ENCODE measurements at regions not wholly inside any gene's neighbourhood (a gene's known extent, or its start where the extent isn't known, plus 50 kb on each side); places are given as distances from the start of the nearest gene placed in this dataset.
A peak's percentile ranks its signal among the peaks of the same experiment; 100 is the strongest.

GRCh38 chr10:33569702-33570101 lies 235.2 kb upstream of the NRP1 start:
- no peak overlapping the region for H3K4me3 ChIP-seq (ENCODE audit: low read length)
- DNase-seq (ENCODE audit: low read depth) = no peak
- TF ChIP-seq, protein P1, sequence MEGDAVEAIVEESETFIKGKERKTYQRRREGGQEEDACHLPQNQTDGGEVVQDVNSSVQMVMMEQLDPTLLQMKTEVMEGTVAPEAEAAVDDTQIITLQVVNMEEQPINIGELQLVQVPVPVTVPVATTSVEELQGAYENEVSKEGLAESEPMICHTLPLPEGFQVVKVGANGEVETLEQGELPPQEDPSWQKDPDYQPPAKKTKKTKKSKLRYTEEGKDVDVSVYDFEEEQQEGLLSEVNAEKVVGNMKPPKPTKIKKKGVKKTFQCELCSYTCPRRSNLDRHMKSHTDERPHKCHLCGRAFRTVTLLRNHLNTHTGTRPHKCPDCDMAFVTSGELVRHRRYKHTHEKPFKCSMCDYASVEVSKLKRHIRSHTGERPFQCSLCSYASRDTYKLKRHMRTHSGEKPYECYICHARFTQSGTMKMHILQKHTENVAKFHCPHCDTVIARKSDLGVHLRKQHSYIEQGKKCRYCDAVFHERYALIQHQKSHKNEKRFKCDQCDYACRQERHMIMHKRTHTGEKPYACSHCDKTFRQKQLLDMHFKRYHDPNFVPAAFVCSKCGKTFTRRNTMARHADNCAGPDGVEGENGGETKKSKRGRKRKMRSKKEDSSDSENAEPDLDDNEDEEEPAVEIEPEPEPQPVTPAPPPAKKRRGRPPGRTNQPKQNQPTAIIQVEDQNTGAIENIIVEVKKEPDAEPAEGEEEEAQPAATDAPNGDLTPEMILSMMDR (IDR thresholded peaks at IDR 0.05; ENCODE audit: insufficient read depth, low read depth, low read length, missing control alignments) = no peak

DNA sequence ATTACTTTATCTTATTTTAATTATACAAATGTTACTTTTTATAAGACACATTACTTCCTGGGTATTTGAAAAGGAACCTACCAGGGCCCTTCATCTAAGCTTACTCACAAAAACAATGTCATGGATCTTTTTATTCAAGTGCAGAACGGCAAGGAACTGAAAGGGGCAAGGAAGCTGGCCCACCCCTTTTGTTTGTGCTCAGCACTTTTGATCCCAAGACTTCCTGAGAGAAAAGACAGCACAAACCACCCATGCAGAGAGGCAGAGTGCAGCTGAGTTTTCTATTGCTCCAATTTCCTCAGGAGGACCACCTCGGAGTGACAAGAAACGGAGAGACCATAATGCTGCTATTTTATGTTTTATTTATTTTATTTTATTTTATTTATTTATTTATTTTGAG lies 232.0 kb upstream of the NRP1 start:
- no peak overlapping the region for H3K4me3 ChIP-seq (ENCODE audit: low read length)
- no peak for DNase-seq (ENCODE audit: low read depth)
- TF ChIP-seq, protein P1 (IDR thresholded peaks at IDR 0.05; ENCODE audit: insufficient read depth, low read depth, low read length, missing control alignments) = no peak

DNA sequence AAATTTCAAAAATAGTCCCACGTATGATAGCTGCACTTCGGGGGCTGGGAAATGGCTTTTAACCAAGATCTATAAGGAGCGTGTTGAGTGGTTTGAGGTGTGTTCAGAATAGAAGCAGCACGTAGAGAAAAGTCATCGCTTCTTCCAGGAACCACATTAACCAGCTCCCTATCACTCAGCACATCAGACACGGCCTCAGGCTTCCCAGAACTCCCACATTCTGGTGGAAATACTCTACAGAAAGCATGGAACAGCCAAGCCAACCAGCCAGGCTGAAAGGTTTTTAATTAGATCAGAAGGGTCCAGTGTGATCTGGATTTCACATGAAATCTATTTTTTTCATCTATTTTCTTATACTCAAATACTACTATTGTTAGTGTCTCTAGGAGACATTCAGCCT lies 231.5 kb upstream of the NRP1 start:
- TF ChIP-seq, protein P1 (IDR thresholded peaks at IDR 0.05; ENCODE audit: insufficient read depth, low read depth, low read length, missing control alignments) = no peak
- no peak overlapping the region for H3K4me3 ChIP-seq (ENCODE audit: low read length)
- peak; percentile 38 for DNase-seq (ENCODE audit: low read depth)

- no peak for DNase-seq (ENCODE audit: low read depth)
- no peak overlapping the region for H3K4me3 ChIP-seq (ENCODE audit: low read length)
- TF ChIP-seq, protein P1 (IDR thresholded peaks at IDR 0.05; ENCODE audit: insufficient read depth, low read depth, low read length, missing control alignments) = no peak
These were observed 230.8 kb upstream of the NRP1 start for GRCh38 chr10:33565231-33565630.

- TF ChIP-seq, protein P1 (IDR thresholded peaks at IDR 0.05; ENCODE audit: insufficient read depth, low read depth, low read length, missing control alignments) = peak; percentile 12
- no peak overlapping the region for H3K4me3 ChIP-seq (ENCODE audit: low read length)
- DNase-seq (ENCODE audit: low read depth) = peak; percentile 81
These were observed 224.6 kb upstream of the NRP1 start for GRCh38 chr10:33559105-33559504.

GRCh38 chr10:33557313-33557712 lies 222.8 kb upstream of the NRP1 start:
- TF ChIP-seq, protein P1 (IDR thresholded peaks at IDR 0.05; ENCODE audit: insufficient read depth, low read depth, low read length, missing control alignments) = no peak
- DNase-seq (ENCODE audit: low read depth) = no peak
- no peak overlapping the region for H3K4me3 ChIP-seq (ENCODE audit: low read length)

DNA sequence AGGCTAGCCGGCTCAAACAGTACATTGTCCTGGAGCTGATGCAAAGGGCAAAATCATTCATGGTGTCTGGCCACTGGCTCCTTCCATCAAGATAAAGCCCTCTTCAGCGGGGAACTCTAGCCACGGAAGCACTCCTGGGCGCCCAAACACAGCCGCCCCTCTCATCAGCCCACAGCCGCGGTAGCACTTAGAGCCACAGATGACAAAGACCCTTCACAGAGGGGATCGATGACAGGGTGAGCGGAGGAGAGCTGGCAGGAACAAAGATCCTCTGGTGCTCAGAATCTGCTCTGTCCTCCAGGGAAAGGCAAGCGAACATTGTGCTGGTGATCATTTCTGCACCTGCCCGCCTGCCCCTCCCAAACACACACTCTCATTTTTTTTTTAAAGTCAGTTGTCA lies 222.2 kb upstream of the NRP1 start:
- DNase-seq (ENCODE audit: low read depth) = no peak
- TF ChIP-seq, protein P1 (IDR thresholded peaks at IDR 0.05; ENCODE audit: insufficient read depth, low read depth, low read length, missing control alignments) = no peak
- H3K4me3 ChIP-seq (ENCODE audit: low read length) = no peak overlapping the region

Measured in epithelial cell of esophagus (primary cell).